ENCODE measurements at regions not wholly inside any gene's neighbourhood (a gene's known extent, or its start where the extent isn't known, plus 50 kb on each side); places are given as distances from the start of the nearest gene placed in this dataset.

DNA sequence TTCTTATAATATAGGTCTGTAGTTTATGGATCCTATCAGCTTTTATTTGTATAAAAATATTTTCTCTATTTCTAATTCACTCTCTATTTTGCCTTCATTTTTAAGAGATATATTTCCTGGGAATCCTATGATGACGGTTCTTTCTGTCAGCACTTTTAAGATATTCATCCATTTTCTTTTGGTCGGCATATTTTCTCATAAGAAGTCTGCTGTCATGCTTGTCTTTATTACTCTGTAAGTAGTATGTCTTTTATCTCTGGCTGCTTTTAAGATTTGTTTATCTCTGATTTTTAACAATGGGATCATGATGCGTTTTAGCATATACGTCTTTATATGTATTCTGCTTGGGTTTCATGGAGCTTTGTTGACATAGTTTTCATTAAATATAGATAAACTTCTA, 175.5 kb downstream of the SNX19 start:
- no peak for DNase-seq (ENCODE audit: low read depth in 1 of 2, low spot score in 1 of 2)
- no peak for TF ChIP-seq JUND (IDR thresholded peaks at IDR 0.05; ENCODE audit: low read depth)
- in situ Hi-C loops (cut with HindIII; ENCODE audit: low pct_unique_long_range_greater_than_20kb, low sequenced_read_pairs), result no loop called here

DNA sequence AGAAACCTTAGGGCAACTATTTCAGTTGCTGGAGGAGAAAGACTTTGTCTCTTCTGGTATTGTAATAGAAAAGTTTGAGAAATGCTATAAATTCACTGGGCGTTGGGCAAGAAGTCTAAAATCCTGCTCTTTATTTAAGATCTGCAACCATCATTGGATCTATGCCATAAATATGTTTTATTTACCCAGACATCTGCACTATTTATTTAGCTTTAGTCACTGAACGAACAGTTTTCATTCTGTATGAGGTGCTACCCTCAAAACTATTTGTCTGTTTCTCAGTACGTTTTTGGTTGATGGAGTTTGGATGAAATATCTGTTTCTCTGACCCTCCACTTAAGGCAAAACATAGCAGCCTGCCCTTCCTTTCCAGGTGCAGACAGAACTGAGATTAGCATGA, 171.5 kb downstream of the SNX19 start:
- in situ Hi-C loops (cut with HindIII; ENCODE audit: low pct_unique_long_range_greater_than_20kb, low sequenced_read_pairs), result no loop called here
- no peak for DNase-seq (ENCODE audit: low read depth in 1 of 2, low spot score in 1 of 2)
- no peak for TF ChIP-seq JUND (IDR thresholded peaks at IDR 0.05; ENCODE audit: low read depth)

DNA sequence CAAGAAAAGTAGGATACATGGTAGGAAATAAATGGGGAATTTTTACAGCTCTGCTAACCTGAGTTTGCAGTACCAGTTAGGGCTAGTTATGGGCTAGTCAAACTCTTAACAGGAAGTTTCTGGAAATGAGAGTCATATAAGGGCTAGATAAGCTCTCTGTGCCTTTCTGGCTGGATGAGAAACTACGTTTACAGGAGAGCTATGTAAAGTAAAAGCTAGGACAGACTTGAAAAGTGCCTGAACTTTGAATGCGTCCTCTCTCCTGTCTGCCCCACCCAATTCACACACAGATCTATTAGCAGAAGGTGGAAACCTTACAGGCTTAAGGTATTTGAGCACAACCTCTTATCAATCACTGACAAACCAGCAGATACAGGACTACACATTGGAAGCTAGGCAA, 167.1 kb downstream of the SNX19 start:
- in situ Hi-C loops (cut with HindIII; ENCODE audit: low pct_unique_long_range_greater_than_20kb, low sequenced_read_pairs), result no loop called here
- no peak for DNase-seq (ENCODE audit: low read depth in 1 of 2, low spot score in 1 of 2)
- no peak for TF ChIP-seq JUND (IDR thresholded peaks at IDR 0.05; ENCODE audit: low read depth)

DNA sequence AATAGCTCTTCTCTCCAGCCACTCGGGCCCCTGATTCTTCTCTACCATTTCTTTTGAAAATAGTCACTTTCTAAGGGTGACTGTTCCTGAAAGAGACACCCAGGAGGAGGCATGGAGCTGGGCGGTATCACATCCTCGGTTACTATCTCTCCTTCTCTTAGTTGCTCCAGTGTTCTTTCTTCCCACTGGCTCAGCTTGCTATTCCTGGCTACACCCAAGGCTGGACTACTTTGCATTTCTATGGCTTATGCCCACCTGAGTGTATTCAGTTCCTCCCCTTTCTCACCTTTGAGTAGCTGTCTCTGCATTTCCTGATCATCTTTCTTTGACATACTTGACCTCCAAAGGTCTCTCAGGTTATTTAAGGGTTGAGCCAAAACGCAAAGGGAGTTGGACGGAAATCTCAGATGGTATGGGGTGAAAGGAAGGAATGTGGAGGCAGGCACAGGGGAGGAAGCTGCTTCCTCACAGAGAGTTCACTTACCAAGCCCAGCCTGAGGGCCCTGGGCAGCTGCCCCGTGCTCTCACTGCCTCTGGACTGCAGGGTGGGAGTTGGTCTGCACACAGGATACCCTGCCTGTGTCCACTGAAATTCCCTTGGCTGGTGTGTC, 155.7 kb downstream of the SNX19 start:
- no peak for TF ChIP-seq JUND (IDR thresholded peaks at IDR 0.05; ENCODE audit: low read depth)
- no peak for DNase-seq (ENCODE audit: low read depth in 1 of 2, low spot score in 1 of 2)
- in situ Hi-C loops (cut with HindIII; ENCODE audit: low pct_unique_long_range_greater_than_20kb, low sequenced_read_pairs), result no loop called here

DNA sequence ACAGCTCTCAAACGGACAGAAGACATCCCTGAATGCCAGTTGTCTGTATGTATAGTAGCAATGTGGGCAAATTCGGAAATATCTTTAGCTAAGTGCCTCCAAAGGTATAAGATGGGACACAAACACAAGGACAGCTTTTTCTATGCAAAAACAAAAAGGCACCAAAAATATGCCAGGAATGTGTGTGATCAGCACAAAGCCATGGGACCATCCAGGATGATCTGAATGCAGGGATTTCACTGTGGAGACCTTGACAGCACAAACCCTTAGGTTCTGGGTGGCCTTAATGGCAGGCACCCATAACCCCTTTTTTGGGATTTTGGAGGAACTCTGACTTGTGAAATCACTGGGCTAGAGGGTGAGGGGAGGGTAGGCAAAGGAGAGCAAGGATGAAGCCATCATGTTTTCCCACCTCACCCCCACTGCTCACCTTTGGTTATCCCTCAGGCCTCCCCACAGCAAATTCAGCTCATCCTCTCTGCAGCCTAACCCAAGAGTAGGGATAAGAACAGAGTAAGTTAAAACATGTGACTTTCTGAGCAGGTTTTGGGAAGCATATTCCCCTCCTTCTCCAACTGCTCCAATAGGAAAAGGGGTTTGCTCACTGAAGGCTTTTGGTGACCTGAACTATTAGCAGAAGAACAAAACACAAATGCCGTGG, 154.6 kb downstream of the SNX19 start:
- in situ Hi-C loops (cut with HindIII; ENCODE audit: low pct_unique_long_range_greater_than_20kb, low sequenced_read_pairs), result no loop called here
- no peak for DNase-seq (ENCODE audit: low read depth in 1 of 2, low spot score in 1 of 2)
- no peak for TF ChIP-seq JUND (IDR thresholded peaks at IDR 0.05; ENCODE audit: low read depth)

DNA sequence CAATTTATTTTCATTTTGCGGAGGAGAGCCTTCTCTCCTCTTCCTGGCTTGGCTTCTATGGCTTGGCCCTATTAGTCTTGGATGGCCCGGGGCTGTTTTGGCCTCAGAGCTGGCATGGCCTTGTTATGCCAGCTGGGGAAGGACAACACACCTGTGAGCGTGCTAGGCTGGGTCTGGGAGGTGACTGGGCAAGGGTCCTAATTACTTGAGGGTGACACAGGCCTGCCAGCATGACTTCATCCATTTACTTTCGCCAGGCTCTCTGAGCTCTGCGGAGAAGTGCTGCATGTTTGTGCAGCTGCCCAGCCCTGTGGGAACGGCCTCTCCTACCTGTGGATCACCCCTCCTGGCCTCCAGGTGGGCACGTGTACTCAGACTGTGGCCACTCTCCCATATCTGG, 153.6 kb downstream of the SNX19 start:
- peak; percentile 69; the same call in 1 of the 2 replicates for TF ChIP-seq JUND (IDR thresholded peaks at IDR 0.05; ENCODE audit: low read depth)
- peak; percentile 60 to 98 for DNase-seq (ENCODE audit: low read depth in 1 of 2, low spot score in 1 of 2)
- in situ Hi-C loops (cut with HindIII; ENCODE audit: low pct_unique_long_range_greater_than_20kb, low sequenced_read_pairs), result no loop called here

DNA sequence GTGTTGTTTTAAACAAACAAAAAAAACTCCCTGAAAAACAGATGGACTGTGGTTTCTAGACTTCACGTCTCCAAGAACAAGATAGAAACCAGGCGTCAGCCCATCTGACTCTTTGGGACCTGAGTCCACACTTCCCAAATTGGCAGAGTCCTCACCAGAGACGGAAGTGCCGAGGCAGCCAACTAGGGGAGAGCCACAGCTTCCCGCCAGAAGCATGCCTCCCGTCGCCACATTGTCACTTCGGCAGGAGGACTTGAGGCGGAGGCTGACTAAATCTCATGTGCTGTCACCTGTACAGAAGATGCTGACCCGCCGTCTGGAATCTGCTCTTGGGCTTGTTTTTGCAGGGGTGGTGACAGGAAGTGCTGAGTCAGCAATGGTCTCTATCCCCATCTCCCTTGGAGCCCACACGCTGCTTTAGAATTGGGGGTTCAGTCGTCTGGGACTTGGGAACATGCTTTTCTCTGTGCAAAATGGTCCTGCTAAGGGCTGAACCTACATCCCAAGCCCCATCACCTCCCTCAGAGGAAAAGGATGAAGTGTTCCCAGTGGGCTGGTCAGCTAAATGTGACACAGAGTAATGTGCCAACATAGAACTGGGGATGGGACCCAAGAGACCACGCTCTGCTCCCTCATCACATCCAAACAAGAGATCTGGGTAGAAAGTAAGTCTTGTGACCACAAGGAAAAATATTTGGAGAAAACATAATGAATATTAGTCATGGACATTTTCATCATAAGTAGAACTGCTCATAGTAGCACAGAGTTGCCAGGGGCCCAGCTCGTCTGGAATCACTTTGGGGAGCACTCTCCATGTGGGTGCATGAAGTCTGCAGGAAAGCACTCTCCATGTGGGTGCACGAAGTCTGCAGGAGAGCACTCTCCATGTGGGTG, 152.9 kb downstream of the SNX19 start:
- in situ Hi-C loops (cut with HindIII; ENCODE audit: low pct_unique_long_range_greater_than_20kb, low sequenced_read_pairs), result no loop called here
- TF ChIP-seq JUND (IDR thresholded peaks at IDR 0.05; ENCODE audit: low read depth), result no peak
- DNase-seq (ENCODE audit: low read depth in 1 of 2, low spot score in 1 of 2), result no peak

DNA sequence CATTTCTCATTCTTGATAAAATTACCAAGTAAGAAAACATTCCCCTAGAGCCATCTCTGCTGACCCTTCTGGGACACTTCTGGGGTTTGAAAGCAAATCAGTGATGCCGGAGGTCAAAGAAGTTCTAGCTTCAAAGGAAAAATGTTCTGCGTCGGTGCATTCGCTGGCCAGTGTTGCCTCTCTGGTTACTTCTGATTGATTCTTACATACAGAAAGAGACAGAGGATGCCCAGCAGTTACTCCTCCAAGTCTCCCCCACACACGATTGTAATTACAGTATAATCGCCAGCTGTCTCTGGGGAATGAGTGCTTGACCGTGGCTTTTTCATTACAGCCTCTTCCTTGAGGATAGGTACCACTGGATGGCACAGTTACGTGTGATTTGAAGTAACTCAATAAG, 150.9 kb downstream of the SNX19 start:
- TF ChIP-seq JUND (IDR thresholded peaks at IDR 0.05; ENCODE audit: low read depth), result no peak
- DNase-seq (ENCODE audit: low read depth in 1 of 2, low spot score in 1 of 2), result no peak
- in situ Hi-C loops (cut with HindIII; ENCODE audit: low pct_unique_long_range_greater_than_20kb, low sequenced_read_pairs), result no loop called here

DNA sequence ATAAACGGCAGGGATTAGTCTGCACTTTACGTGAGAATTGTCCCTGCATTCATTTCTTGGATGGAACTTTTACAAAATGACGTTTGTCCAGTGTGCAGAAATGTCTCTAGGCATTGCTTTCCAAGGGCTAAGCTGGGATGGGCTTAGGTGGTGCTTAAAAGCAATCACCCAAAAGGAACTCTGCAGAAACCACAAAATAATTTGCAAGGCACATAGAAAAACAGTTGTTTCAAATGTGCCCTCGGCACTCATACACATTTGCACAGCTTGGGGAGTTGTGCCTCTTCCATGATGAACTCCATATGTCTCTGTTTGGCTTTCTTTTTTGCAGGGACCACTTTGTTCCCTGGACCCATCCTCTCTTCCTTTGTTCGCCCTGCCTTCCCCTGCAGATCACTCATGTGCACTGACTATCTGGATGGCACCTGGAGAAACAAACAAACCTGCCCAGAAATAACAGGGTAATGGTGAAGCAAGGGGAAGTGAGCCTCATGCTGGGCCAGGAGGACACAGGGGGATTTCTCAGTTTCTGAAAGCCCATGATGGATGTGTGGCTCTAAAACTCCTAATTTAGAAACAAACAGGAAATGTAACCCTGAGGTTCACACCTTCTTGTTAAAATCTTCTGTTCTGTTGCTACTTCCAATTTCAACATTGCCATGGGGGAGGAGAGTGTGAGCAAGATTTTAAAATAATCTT, 150.2 kb downstream of the SNX19 start:
- DNase-seq (ENCODE audit: low read depth in 1 of 2, low spot score in 1 of 2), result no peak
- in situ Hi-C loops (cut with HindIII; ENCODE audit: low pct_unique_long_range_greater_than_20kb, low sequenced_read_pairs), result no loop called here
- TF ChIP-seq JUND (IDR thresholded peaks at IDR 0.05; ENCODE audit: low read depth), result no peak

DNA sequence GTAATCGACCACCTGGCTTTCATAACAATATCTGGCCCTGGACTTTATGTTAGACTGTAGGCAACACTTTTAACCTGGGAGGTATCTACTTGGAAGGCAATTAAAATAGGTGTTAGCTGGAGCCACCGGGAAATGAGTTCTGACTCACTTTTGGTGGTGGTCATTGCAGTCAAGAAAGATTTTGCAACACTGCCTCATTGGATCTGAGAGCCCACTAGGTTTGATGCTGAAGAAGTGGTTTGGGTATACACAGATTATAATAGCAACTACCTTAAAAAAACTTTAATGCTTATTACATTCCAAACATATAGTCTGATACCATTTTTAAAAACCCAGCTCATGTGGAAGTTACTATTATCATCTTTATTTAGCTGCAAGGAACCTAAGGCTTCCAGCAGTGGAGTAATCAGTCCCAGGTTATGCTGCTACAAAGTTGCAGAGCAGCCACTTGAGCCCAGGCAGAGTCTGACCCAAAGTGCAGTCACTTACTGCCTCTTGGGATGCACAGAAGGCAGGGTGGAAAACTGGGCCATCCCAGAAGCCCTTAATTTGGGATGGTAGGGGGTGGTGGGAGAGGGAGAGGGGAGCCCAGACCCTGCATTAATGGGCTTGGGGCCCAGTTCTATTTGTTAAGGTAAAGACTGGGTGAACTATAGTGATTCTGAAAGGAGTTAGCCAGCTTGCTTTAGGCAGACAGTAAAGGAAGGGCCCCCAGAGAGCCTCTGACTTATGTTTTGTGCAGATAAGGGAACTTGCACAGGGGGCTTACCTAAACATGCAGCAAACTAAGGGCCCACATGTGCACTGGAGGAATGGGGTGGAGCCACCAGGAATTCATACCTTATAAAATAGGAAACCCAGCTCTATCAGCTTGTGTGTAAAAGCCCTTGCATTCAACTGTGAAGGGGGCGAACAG, 149.4 kb downstream of the SNX19 start:
- in situ Hi-C loops (cut with HindIII; ENCODE audit: low pct_unique_long_range_greater_than_20kb, low sequenced_read_pairs), result no loop called here
- DNase-seq (ENCODE audit: low read depth in 1 of 2, low spot score in 1 of 2), result no peak
- no peak for TF ChIP-seq JUND (IDR thresholded peaks at IDR 0.05; ENCODE audit: low read depth)

DNA sequence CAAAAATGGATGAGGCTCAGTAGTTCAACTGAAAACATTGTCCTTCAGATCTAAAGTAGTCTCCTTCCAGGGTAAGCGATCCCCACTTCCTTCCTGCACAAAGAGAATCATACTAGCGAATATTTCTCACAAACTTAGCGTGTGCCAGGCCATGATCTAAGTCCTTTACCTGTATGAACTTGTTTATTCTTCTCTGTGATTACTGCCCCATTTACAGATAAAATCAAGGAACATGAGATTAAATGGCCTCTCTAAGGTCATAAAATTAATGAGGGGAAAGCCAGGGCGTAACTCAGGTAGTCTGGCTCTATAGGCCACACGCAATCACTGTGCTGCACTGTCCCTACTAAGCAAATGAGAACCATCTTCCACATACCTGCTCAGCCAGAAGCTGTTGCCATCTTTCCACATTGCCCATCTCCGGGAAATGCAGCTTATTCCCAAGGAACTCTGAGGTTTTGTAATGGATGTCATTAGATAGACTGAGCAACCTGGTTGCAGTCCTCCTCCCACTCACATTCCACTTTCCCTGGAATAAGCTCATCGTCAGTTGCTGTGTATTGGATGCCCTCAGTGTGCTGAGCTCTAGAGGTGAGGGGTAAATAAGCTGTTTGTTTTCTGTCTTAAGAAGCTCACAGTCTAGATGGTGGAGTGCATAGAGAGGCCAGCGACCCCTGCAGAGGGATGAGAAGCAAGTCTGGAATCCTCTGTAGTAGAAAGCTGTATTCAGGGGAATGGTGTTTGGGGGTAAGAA, 146.3 kb downstream of the SNX19 start:
- TF ChIP-seq JUND (IDR thresholded peaks at IDR 0.05; ENCODE audit: low read depth), result no peak
- DNase-seq (ENCODE audit: low read depth in 1 of 2, low spot score in 1 of 2), result no peak
- in situ Hi-C loops (cut with HindIII; ENCODE audit: low pct_unique_long_range_greater_than_20kb, low sequenced_read_pairs), result no loop called here

All from T47D (cell line).